GM19023 (cell line): ENCODE measurements at regions not wholly inside any gene's neighbourhood (a gene's known extent, or its start where the extent isn't known, plus 50 kb on each side); places are given as distances from the start of the nearest gene placed in this dataset.

Experiments
- ATAC-seq: cut with Tn5 transposase; IDR thresholded peaks from one replicate; pipeline ENCODE4 v1.9.1; 2021; ENCODE audit warnings: mild to moderate bottlenecking, moderate library complexity; ENCODE audit not compliant: unreplicated experiment

GRCh38 chr2:39534095-39534711 lies 97.1 kb upstream of the MAP4K3 start:
- no peak for ATAC-seq

DNA sequence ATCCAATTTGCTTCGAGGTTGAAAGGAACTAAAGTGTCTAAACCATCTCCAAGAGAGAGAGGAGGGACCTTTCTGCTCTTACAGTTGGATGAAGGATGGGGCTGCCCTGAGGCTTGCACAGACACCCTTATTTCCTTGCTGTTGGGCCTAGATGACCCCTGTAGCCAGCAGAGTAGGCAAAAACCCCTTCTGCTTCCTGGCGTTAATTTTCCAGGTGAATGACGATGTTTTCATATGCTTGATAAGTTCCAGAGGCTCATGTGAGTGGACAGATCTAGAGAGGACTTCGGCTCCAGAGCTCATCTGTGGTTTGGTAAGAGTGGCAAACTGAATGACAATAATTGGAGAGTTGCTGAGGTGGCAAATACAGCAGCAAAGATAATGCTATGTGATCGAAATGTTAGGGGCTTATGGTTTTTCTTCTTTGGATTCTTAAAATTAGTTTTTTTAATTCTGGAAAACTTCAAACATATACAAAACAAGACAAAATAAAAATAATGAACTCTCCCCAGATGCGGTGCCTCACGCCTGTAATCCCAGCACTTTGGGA lies 98.6 kb upstream of the MAP4K3 start:
- no peak for ATAC-seq

GRCh38 chr2:39537150-39537549 lies 100.1 kb upstream of the MAP4K3 start:
- ATAC-seq, result no peak

DNA sequence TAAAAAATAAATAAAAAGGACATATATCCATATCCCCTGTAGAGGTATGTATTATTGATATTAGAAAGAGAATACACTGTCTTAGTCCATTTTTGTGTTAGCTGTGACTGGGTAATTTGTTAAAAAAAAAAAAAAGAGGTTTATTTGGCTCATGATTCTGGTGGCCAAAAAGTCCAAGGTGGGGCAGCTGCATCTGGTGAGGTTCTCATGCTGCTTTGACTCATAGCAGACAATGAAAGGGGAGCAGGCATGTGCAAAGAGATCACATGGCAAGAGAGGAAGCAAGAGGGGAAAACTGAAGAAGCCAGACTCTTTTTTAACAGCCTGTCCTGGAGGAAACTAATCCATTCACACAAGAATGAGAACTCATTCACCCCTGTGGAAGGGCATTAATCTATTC lies 101.6 kb upstream of the MAP4K3 start:
- no peak for ATAC-seq

DNA sequence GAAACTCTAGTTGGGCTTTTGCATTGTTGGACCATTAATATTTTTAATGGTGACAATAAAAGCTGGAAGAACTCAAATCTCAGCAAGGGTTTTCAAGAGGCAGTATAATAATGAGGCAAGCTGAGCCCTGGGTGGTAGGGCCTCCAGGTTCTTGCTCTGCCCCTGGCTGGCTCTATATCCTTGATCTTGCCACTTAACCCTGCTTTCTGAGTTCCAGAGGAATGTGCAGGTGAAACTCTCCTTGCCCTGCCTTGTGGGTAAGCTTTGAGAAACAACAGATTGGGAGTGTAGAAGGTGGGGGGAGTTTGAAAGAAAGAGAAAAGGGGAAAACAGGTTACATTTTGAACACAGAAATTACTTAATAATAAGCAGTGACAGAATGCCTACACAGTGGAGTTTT lies 103.3 kb upstream of the MAP4K3 start:
- ATAC-seq, result no peak

DNA sequence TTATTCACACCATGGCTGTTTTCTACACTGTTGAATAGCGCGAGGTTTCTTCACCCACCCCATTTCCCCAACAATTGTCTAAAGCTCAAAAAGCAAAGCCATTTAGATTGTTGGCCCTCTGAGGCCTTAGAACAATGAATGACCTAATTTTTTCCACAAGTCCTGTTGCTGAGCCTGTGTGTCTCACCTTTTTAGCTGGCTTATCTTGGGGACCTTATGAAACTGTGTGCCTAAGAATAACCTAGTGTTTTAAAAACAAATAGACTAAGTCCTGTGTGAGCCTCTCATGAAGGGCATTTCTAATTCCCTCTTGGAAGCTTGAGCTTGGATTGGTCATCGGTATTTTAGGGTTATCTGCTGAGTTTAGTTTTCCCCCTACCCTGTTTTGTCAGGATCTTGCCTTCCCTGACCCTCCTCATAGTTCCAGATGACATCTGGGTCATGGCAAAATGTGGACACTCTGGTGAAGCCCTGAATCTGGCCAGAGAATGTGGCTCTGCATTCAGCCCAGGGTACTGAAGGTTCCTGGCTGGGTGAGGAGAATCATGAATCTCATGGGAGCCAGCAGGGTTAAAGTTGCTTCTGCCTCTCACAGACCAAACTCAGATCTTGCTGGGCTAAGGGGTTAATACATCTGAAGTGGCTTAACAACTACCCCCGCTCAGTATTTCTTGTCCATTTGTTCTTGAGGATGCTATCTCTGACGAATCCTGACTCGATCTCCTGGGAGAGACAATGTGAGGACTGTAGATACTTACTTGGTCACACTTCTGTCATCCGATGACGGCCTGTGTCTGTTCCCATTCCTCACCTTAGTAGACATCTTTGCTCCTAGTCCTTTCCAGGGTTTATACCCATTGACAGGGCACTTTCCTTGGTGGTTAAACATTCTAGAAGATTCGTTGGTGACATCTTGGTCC lies 104.2 kb upstream of the MAP4K3 start:
- no peak for ATAC-seq

DNA sequence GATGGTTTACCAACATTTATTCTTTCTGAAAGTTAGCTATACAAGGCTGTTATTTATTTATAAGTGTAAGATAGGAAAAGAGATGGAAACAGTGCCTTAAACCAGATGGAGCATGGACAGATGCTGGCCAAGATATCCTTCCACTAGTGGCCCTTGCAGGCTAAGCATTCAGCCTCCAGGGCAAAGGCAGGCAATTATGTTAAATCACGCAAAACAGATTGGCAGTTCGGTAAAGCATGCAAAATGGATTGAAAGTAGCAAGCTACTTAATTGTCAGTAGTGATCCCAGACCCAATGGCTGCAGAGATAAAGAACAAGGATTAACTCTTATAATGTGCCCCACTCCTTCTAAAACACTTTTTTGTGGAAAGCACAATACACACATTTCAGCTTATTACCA lies 105.4 kb upstream of the MAP4K3 start:
- no peak for ATAC-seq

DNA sequence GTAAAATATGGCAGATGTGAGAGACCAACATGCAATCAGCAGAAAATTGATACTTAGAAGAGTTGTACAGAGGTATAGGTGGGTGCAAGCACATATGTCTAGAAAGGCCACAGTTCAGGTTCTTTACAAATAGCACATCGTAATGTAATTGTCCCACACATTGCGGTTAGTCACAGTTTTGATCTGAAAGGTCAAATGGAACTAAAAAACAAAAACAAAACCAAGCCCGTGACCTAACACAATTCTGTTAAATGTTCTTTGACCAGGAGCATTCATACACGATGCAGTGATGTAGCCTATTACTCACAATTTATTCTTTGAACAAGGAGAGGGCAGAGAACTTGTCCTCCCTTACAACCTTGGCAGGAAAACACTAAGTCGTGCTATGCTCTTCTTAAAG lies 108.9 kb upstream of the MAP4K3 start:
- no peak for ATAC-seq

GRCh38 chr2:39546409-39546808 lies 109.3 kb upstream of the MAP4K3 start:
- ATAC-seq, result no peak

DNA sequence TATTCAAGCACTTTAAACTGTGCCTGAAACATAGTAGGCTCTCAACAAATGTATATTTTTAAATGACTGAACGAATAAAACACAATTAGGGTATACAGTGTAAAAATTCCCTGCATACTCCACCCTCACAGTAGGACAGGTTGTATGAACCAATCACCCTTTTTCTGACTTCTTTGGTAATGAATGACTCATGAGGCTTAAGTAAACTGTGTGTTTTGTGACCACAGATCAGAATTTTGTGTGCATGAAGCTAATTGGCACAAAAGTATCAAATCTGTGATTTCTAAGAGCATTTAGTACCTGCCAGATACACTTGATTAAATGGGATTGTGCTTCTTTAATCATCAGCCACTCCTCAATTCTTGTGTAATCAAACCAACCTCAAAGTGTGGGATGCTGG lies 109.9 kb upstream of the MAP4K3 start:
- ATAC-seq, result no peak

DNA sequence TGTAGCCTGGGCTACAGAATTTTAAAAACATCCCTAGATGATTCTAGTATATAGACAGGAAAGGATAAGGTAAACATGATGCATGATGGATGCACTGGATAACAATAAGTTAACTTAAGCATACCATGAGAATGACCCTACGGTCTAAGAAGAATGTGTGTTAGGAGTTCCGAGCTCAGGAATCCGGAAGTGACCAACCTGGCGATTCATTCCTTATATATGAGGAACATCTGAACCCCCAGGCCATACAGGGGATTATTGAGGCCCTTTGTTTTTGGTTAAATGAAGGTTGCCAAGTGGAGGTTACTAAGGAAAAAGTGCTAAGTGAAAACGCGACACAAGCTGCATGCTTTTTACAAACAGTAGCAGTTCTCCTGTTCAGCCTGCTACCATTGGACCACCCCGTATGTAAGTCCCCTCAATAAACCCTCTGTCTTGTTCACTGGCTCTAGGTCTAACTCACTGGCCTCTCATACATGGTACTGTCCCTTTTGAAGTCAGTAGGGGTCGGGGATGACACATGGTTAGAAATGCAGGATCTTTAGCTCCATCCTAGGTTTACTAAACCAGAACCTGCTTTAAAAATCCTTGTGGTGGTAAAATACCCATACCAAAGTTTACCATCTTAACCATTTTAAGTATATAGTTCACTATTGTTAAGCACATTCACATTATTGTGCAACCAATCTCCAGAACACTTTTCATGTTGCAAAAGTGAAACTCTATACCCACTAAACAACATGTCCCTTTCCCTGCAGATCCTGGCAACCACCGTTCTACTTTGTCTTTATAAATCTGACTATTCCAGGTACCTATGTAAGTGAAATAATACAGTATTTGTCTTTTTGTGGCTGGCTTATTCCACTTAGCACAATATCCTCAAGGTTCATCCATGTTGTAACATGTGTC lies 111.0 kb upstream of the MAP4K3 start:
- no peak for ATAC-seq

DNA sequence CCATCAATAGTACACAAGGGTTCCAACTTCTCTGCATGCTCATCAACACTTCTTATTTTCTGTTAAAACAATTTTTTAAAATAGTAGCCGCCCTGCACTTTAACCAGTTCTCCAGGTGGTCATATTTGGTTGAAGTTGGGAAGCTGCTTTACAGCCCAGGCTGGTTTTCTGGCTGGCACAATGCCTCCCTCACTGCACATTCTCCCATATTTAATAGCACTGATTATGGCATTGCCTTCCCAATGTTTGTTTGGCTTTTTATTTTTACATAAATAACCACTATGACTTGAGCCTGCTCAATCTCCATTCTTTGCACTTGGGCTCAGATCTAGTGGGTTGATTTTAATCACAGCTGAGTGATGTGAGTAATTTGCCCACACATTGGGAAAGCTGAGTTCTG lies 111.9 kb upstream of the MAP4K3 start:
- no peak for ATAC-seq

DNA sequence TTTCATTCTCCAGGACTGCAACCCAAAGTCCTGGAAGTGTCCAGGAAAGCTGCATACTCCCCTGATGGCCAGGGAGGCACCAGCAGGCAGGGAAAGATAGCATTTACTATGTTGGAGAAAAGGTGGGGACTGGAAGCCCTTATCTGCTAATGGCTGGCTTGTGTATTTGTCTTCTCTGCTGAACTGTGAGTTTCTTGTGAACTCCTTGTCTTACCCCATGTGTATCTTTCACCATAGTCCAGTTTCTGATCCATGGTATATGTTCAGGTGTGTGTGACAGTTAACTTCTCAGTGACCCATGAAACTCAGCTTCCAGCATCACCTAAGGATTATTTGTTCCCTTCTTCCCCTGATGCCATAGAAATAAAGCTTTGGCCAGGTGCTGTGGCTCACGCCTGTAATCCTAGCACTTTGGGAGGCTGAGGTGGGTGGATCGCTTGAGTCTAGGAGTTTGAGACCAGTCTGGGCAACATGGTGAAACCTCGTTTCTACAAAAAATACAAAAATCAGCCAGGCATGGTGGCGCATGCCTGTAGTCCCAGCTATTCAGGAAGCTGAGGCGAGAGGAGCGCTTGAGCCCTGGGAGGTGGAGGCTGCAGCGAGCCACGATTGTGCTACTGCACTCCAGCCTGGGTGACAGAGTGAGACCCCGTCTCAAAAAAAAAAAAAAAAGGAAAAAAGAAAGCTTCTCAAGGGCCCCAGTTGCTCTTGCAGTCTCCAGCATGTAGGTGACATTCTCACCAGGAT lies 112.8 kb upstream of the MAP4K3 start:
- no peak for ATAC-seq

GRCh38 chr2:39550701-39551285 lies 113.7 kb upstream of the MAP4K3 start:
- ATAC-seq, result no peak

DNA sequence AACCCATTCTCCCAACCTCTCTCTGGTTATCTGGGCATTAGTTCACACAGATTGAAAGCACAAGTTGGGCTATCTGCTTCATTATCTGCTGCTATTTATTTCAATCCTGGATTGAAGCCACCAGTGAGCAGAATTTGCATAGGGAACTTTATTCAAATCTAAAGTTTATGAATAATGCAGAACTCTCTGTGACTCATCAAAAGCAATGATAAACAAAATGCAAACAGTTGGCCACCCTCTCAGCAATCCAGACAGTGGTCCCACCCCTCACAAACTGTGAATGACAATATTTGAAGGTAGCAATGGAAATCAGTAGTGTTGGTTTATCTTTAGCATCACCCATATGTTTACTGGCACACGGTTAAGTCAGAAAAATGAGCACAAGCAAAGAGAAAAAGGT lies 106.8 kb upstream of the TMEM178A start:
- ATAC-seq, result no peak

DNA sequence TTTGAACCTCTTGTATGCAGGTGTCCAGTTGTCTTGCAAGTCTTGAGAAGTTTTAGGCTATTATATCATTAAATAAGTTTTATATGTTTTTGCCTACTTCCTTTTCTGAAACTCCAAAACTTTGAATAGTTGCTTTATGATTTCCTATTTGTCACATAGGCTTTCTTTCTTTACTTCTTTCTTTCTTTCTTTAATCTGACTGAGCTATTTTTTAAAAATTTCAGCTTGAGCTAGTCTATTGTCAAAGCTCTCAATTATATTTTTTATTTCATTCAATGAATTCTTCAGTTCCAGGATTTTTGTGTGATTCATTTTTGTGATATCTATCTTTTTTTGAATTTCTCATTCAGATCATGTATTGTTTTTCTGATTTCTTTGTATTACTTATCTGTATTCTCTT lies 102.1 kb upstream of the TMEM178A start:
- ATAC-seq, result no peak

DNA sequence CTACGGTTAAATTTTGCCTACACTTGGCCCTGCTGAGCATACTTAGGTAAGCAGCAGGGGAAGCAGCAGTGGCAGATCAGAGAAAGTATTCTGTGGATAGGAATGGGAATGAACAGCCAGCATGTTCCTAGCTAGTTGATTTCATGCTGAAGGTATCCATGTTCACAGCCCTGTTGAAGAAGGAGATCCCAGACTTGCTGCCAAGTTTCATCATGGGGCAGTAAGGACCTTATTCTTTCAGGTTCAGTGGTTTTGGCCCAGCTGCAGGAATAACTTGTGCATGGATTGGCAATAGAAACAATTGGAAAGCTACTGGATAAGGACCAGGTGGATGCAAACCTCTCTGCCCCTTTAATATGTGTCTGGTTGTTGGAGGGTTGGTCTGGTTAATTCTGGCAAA lies 98.2 kb upstream of the TMEM178A start:
- no peak for ATAC-seq

DNA sequence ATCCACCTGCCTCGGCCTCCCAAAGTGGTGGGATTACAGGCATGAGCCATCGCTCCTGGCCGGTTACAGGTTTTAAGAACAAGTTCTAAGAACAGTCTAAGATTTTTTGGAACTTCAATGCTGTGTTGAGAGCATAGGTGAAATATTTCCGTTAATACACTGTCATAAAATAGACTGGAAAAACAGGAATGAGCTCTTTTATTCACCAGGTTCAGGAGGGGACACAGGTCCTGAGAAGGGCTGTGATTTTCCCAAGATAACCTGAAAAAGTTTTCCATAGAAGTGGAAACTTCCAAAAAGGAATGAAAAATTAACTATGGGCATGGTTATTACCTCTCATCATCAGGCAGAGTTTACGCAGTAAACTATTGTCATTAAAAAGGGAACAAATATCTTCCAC lies 97.6 kb upstream of the TMEM178A start:
- ATAC-seq, result no peak

- ATAC-seq, result no peak
Observed at GRCh38 chr2:39568561-39569006, 97.1 kb upstream of the TMEM178A start.

- ATAC-seq, result no peak
Observed at GRCh38 chr2:39570130-39570555, 95.6 kb upstream of the TMEM178A start.
